Ovary (tissue), 7 donors: ENCODE measurements at regions not wholly inside any gene's neighbourhood (a gene's known extent, or its start where the extent isn't known, plus 50 kb on each side); places are given as distances from the start of the nearest gene placed in this dataset.

Experiments used
- DNase-seq, 5 donors: peaks; one replicate each; pipeline ENCODE4 v3.0.0-alpha.2; 2019 to 2020
- H3K27ac ChIP-seq, 2 donors: fragments of 200-600 bp; one replicate each; pipeline versions ENCODE4 v1.5.1 to v1.8.0; 2019 to 2022
- H3K27me3 ChIP-seq: fragments of 200-600 bp; one replicate; pipeline ENCODE4 v1.8.0; 2022
- H3K36me3 ChIP-seq: fragments of 200-600 bp; sonication (generic); one replicate; pipeline ENCODE4 v1.5.1; 2019
- H3K4me1 ChIP-seq: one replicate; pipeline ENCODE4 v1.8.1; 2013; ENCODE audit warnings: mild to moderate bottlenecking, moderate library complexity; ENCODE audit not compliant: insufficient read depth
- H3K4me3 ChIP-seq: fragments of 200-600 bp; sonication (generic); one replicate; pipeline ENCODE4 v1.5.1; 2017
- H3K9me3 ChIP-seq, 2 donors: fragments of 200-600 bp in 1 of 2; sonication (generic) in 1 of 2; one replicate each; pipeline versions ENCODE4 v1.5.1 to v1.8.1; 2013 to 2019; ENCODE audit warnings: mild to moderate bottlenecking in 1 of 2, moderate library complexity in 1 of 2
- EP300 ChIP-seq: sonication (generic); formaldehyde crosslinking; IDR thresholded peaks from one replicate; pipeline ENCODE4 v1.6.1; 2017; ENCODE audit warnings: antibody characterized with exemption
- POLR2A ChIP-seq: fragments of 450-650 bp; IDR thresholded peaks from one replicate; pipeline ENCODE4 v1.6.1; 2017; ENCODE audit warnings: antibody characterized with exemption, mild to moderate bottlenecking, moderate library complexity
- WGBS, 3 donors: extraction: QIAGEN DNeasy Blood & Tissue Kit in 1 of 3; methylation state at CpG; one replicate each; pipeline versions ENCODE4 v1.1.5 to v1.1.7; 2013 to 2017; 5-methylcytosine and 5-hydroxymethylcytosine counted together
- intact Hi-C, 4 donors: fragments of 100-400 bp; cut with DNase I; formaldehyde crosslinking; loops; one replicate each; pipeline versions ENCODE4 v1.11.0 to v1.15.1; 2022 to 2023
- TF ChIP-seq, protein P1 (sequence below), 3 donors: fragments of 450-650 bp in 2 of 3; fragments of 200-600 bp in 1 of 3; IDR thresholded peaks; one replicate each; pipeline versions ENCODE4 v1.5.1 to v1.8.0; 2016 to 2022; ENCODE audit warnings: antibody characterized with exemption in 3 of 3, mild to moderate bottlenecking in 1 of 3
- donor health status: DM: no; HTN: no; CAD: no; lungs with moderate emphysema.
- donor health status: DM: no; HTN: no; CAD: no.
- donor health status: Bipolar disorder and iron deficiency.
- donor health status: DM: no; HTN: no; CAD: no.
- donor health status: DM: yes; HTN: yes; CAD: no.

DNA sequence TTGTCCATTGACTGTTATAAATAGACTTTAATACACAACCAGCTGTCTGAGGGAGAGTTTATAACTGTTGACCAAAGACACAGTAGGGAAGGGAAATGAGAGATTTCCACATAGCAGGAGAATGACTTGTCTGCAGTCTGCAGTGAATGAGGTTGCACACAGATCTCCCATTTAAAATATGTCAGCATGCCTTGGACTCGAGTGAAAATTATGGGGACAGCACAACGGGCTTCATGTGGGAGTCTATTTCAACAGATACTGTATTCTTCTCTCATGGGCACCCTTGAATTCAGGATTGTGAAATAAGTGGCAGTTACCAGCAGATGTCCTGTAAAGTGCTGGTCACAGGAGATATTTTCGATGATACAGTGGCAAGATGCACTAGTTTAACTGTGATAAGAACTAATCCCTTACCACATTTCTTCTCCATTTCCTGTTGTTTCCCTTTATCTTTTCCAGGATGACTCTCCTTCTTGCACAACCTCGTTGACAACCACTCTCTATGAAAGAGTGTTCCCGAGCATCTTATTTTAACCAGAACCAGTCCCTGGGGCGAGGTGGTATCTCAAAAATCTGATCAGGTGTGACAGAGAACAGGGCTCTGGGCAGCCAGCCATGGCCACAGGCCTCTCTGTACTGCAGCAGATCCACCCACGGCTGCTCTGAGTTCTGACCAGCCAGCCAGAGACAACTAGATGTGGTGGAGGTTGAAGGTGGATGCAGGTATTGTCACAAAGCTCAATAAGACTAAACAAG, 51.5 kb upstream of the MAP3K1 start:
- H3K27ac ChIP-seq, result no peak overlapping the region
- no peak for DNase-seq
- intact Hi-C loops, result no loop called here

DNA sequence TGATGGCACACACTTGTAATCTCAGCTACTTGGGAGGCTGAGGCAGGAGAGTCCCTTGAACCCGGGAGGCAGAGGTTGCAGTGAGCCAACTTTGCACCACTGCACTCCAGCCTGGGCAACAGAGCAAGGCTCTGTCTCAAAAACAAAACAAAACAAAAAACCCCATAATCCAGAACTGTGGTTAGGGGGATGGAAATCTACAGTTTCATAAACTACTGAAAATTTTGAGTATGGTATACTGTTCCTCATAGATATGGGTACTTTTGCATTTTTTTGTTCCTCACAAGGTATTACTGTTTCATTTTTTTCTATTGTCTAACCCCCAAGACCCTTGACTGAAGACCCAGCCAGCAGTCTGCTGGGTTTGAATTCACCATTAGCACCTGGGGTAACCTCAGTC, 52.2 kb upstream of the MAP3K1 start:
- TF ChIP-seq POLR2A (no peak), EP300 (no peak)
- TF ChIP-seq, protein P1, sequence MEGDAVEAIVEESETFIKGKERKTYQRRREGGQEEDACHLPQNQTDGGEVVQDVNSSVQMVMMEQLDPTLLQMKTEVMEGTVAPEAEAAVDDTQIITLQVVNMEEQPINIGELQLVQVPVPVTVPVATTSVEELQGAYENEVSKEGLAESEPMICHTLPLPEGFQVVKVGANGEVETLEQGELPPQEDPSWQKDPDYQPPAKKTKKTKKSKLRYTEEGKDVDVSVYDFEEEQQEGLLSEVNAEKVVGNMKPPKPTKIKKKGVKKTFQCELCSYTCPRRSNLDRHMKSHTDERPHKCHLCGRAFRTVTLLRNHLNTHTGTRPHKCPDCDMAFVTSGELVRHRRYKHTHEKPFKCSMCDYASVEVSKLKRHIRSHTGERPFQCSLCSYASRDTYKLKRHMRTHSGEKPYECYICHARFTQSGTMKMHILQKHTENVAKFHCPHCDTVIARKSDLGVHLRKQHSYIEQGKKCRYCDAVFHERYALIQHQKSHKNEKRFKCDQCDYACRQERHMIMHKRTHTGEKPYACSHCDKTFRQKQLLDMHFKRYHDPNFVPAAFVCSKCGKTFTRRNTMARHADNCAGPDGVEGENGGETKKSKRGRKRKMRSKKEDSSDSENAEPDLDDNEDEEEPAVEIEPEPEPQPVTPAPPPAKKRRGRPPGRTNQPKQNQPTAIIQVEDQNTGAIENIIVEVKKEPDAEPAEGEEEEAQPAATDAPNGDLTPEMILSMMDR (IDR thresholded peaks at IDR 0.05), result no peak

More for the DNA sequence above, 51.5 kb upstream of the MAP3K1 start:
- TF ChIP-seq, protein P1 (IDR thresholded peaks at IDR 0.05), result no peak
- no peak for TF ChIP-seq EP300
- Histone ChIP-seq H3K36me3 (no peaks in the 10 kb centered on the region), H3K9me3 (no peaks in the 10 kb centered on the region), H3K4me3 (no peak overlapping the region), H3K4me1 (peaks cover 2% of the 10 kb centered on the region), H3K27me3 (no peaks in the 10 kb centered on the region)
- 63 to 66% (median 65%) methylated on average over 7 of the region's 7 CpGs for WGBS, 3 donors

DNA sequence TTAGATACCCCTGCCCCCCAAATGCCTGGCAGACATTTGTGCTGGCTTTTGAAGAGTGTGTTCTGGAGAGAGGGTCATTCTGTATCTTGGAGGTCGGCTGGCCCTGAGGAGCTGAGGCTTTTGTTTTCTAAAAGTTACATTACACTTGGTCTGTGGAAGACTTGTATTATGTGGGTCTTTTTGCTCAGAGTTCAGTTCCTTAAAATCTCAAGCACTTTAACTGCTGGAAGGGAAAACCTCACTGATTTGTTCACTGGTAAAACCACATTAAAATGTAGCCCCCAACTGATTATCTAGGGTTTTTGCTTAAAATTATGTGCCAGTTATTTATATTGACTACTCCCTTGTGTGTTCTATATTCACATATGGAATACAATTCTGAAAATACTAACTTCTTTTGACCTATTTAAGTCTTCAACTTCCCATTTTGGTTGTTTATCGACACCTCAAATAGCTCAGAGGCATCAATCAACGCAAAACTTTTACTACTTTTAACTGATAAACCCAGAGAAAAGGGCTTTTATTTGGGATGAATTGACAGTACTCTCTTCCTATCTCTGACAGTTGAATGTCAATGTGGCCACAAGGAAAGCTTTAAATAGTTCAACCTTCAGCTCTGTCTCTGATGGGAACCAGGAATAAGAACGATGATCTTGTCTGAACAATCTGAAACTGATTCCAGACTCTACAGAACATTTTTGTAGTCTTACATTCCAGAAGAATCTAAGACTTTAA, 54.0 kb upstream of the MAP3K1 start:
- intact Hi-C loops, result no loop called here
- Histone ChIP-seq H3K4me1 (peaks cover 2% of the 10 kb centered on the region), H3K27ac (no peak overlapping the region), H3K27me3 (no peaks in the 10 kb centered on the region), H3K36me3 (no peaks in the 10 kb centered on the region), H3K9me3 (no peaks in the 10 kb centered on the region), H3K4me3 (no peak overlapping the region)
- 71 to 72% (median 72%) methylated on average over 4 of the region's 4 CpGs for WGBS, 3 donors
- DNase-seq, result no peak
- TF ChIP-seq POLR2A, result no peak
- TF ChIP-seq EP300, result no peak
- TF ChIP-seq, protein P1 (IDR thresholded peaks at IDR 0.05), result no peak

More for the DNA sequence above, 52.2 kb upstream of the MAP3K1 start:
- intact Hi-C loops, result no loop called here
- Histone ChIP-seq H3K27ac (no peak overlapping the region), H3K27me3 (no peaks in the 10 kb centered on the region), H3K9me3 (no peaks in the 10 kb centered on the region), H3K4me1 (peaks cover 2% of the 10 kb centered on the region), H3K36me3 (no peaks in the 10 kb centered on the region), H3K4me3 (no peak overlapping the region)
- 92 to 100% (median 98%) methylated on average over 1 of the region's 1 CpG for WGBS, 3 donors
- DNase-seq, result no peak

DNA sequence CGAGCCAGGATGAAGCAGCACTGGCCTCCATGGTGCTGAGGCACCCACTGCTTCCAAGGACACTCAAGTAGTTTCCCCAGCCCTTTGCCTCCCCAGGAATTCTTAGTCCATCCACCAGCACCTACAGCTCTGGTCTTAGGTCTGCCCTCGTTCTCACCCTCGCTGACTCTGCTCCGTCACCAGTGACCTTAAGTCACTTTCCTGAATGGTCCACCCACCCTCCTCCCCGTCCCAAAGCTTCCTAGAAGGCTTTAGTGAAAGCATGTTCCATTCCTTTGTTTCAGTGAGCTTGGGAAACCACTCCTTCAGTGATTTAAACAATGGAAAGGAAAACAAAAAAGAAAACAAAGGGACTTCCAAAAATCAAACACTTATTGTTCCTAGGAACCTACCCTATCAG, 54.6 kb upstream of the MAP3K1 start:
- H3K4me1 ChIP-seq, result peaks cover 2% of the 10 kb centered on the region
- DNase-seq, result no peak
- no peak overlapping the region for H3K27ac ChIP-seq
- H3K4me3 ChIP-seq, result no peak overlapping the region
- H3K9me3 ChIP-seq, result no peaks in the 10 kb centered on the region
- 89 to 91% (median 91%) methylated on average over 5 of the region's 5 CpGs for WGBS, 3 donors
- intact Hi-C loops, result no loop called here
- no peaks in the 10 kb centered on the region for H3K27me3 ChIP-seq
- H3K36me3 ChIP-seq, result no peaks in the 10 kb centered on the region
- TF ChIP-seq POLR2A, result no peak
